COLO668 (cell line): ENCODE measurements at regions not wholly inside any gene's neighbourhood (a gene's known extent, or its start where the extent isn't known, plus 50 kb on each side); places are given as distances from the start of the nearest gene placed in this dataset.

ENCODE experiments used
- DNase-seq: peaks from one replicate; lab custom pipeline; 2025; ENCODE audit not compliant: unreplicated experiment; lab: John Stamatoyannopoulos, UW

- DNase-seq: no peak
Measured at GRCh38 chr15:87634361-87634760, 622.2 kb downstream of the NTRK3 start.

GRCh38 chr15:87633525-87633924 is 623.0 kb downstream of the NTRK3 start:
- DNase-seq: no peak

GRCh38 chr15:87632364-87632763 is 624.2 kb downstream of the NTRK3 start:
- no peak for DNase-seq

GRCh38 chr15:87631775-87632174 is 624.8 kb downstream of the NTRK3 start:
- no peak for DNase-seq

GRCh38 chr15:87631093-87631492 is 625.4 kb downstream of the NTRK3 start:
- DNase-seq: no peak

GRCh38 chr15:87628311-87628710 is 628.2 kb downstream of the NTRK3 start:
- DNase-seq: no peak

- DNase-seq: no peak
Measured at GRCh38 chr15:87626860-87627259, 629.7 kb downstream of the NTRK3 start.

GRCh38 chr15:87623832-87624231 is 632.7 kb downstream of the NTRK3 start:
- peak; percentile 8 for DNase-seq

GRCh38 chr15:87620393-87620792 is 636.1 kb downstream of the NTRK3 start:
- no peak for DNase-seq

- no peak for DNase-seq
Measured at GRCh38 chr15:87619161-87619960, 637.2 kb downstream of the NTRK3 start.

GRCh38 chr15:87618203-87618725 is 638.3 kb downstream of the NTRK3 start:
- DNase-seq: no peak

- DNase-seq: peak; percentile 22
Measured at GRCh38 chr15:87614704-87615103, 641.8 kb downstream of the NTRK3 start.

- DNase-seq: no peak
Measured at GRCh38 chr15:87610366-87610765, 646.2 kb downstream of the NTRK3 start.

GRCh38 chr15:87609894-87610293 is 646.6 kb downstream of the NTRK3 start:
- DNase-seq: no peak

- DNase-seq: no peak
Measured at GRCh38 chr15:87609474-87609873, 647.1 kb downstream of the NTRK3 start.

GRCh38 chr15:87608238-87609028 is 648.1 kb downstream of the NTRK3 start:
- DNase-seq: no peak

- no peak for DNase-seq
Measured at GRCh38 chr15:87606971-87607370, 649.6 kb downstream of the NTRK3 start.

GRCh38 chr15:87604857-87605446 is 651.6 kb downstream of the NTRK3 start:
- no peak for DNase-seq

GRCh38 chr15:87602371-87602770 is 654.2 kb downstream of the NTRK3 start:
- no peak for DNase-seq

- no peak for DNase-seq
Measured at GRCh38 chr15:87599616-87600015, 656.9 kb downstream of the NTRK3 start.

GRCh38 chr15:87597346-87598052 is 659.0 kb downstream of the NTRK3 start:
- no peak for DNase-seq
